ENCODE measurements at regions not wholly inside any gene's neighbourhood (a gene's known extent, or its start where the extent isn't known, plus 50 kb on each side); places are given as distances from the start of the nearest gene placed in this dataset.
"Not testable (repeated sequence)": the region's sequence is repeated elsewhere in the genome, so short reads cannot be mapped to it uniquely, and the experiment has no call there.

GRCh38 chr17:63222655-63223054 lies 223.5 kb downstream of the CYB561 start:
- no peaks in the 10 kb centered on the region for H3K4me1 ChIP-seq
- WGBS, 2 donors, result 75 to 93% methylated on average over 1 of the region's 1 CpG
- H3K9me3 ChIP-seq, result no peaks in the 10 kb centered on the region
- no peaks in the 10 kb centered on the region for H3K27me3 ChIP-seq
- H3K27ac ChIP-seq, result no peak overlapping the region
- TF ChIP-seq POLR2A (IDR thresholded peaks at IDR 0.05) (no peak), CTCF (IDR thresholded peaks at IDR 0.05) (no peak)
- intact Hi-C loops (cut with DNase I), result no loop called here
- DNase-seq, result no peak
- H3K36me3 ChIP-seq, result no peaks in the 10 kb centered on the region
- no peak overlapping the region for H3K4me3 ChIP-seq

- Histone ChIP-seq H3K27me3 (no peaks in the 10 kb centered on the region), H3K27ac (no peak overlapping the region), H3K36me3 (no peaks in the 10 kb centered on the region), H3K4me1 (no peaks in the 10 kb centered on the region), H3K4me3 (no peak overlapping the region), H3K9me3 (no peaks in the 10 kb centered on the region)
- intact Hi-C loops (cut with DNase I), result no loop called here
- DNase-seq, result no peak
- 85 to 89% methylated on average over 7 of the region's 7 CpGs for WGBS, 2 donors
- TF ChIP-seq CTCF (IDR thresholded peaks at IDR 0.05) (no peak), POLR2A (IDR thresholded peaks at IDR 0.05) (no peak)
Observed at GRCh38 chr17:63223212-63223911, 222.7 kb downstream of the CYB561 start.

- H3K27ac ChIP-seq, result no peak overlapping the region
- no peaks in the 10 kb centered on the region for H3K36me3 ChIP-seq
- no peaks in the 10 kb centered on the region for H3K27me3 ChIP-seq
- H3K9me3 ChIP-seq, result no peaks in the 10 kb centered on the region
- H3K4me1 ChIP-seq, result no peaks in the 10 kb centered on the region
- no peak overlapping the region for H3K4me3 ChIP-seq
- no peak for DNase-seq
- TF ChIP-seq POLR2A (IDR thresholded peaks at IDR 0.05), result no peak
- TF ChIP-seq CTCF (IDR thresholded peaks at IDR 0.05), result no peak
- intact Hi-C loops (cut with DNase I), result no loop called here
Observed at GRCh38 chr17:63224644-63225043, 221.5 kb downstream of the CYB561 start.

- H3K4me3 ChIP-seq; H3K27me3 ChIP-seq; H3K36me3 ChIP-seq; intact Hi-C loops (cut with DNase I); H3K27ac ChIP-seq; DNase-seq; H3K4me1 ChIP-seq: not testable (repeated sequence)
- peaks cover 0 to 18% (median 0%) of the 10 kb centered on the region in 3 donors for H3K9me3 ChIP-seq
Observed at GRCh38 chr17:63226720-63227119, 219.4 kb downstream of the CYB561 start.

- H3K27me3 ChIP-seq; DNase-seq; H3K27ac ChIP-seq; H3K4me3 ChIP-seq; H3K36me3 ChIP-seq; H3K4me1 ChIP-seq; intact Hi-C loops (cut with DNase I): not testable (repeated sequence)
- 82 to 92% methylated on average over 2 of the region's 2 CpGs for WGBS, 2 donors
- H3K9me3 ChIP-seq, result peaks cover 0 to 20% (median 0%) of the 10 kb centered on the region in 3 donors
Observed at GRCh38 chr17:63231015-63231620, 215.0 kb downstream of the CYB561 start.

GRCh38 chr17:63232565-63233310 lies 213.4 kb downstream of the CYB561 start:
- WGBS, 2 donors, result 94 to 100% methylated on average over 6 of the region's 16 CpGs

More at GRCh38 chr17:63232565-63233310, 213.4 kb downstream of the CYB561 start:
- Histone ChIP-seq H3K4me1 (no peaks in the 10 kb centered on the region), H3K4me3 (no peak overlapping the region), H3K36me3 (peaks cover 0 to 9% (median 0%) of the 10 kb centered on the region in 3 donors), H3K27ac (no peak overlapping the region), H3K9me3 (peaks cover 0 to 20% (median 0%) of the 10 kb centered on the region in 3 donors), H3K27me3 (no peaks in the 10 kb centered on the region)
- no peak for DNase-seq
- intact Hi-C loops (cut with DNase I), result no loop called here
- TF ChIP-seq CTCF (IDR thresholded peaks at IDR 0.05) (no peak), POLR2A (IDR thresholded peaks at IDR 0.05) (no peak)
